Upper lobe of left lung (tissue), 6 donors: ENCODE measurements at regions not wholly inside any gene's neighbourhood (a gene's known extent, or its start where the extent isn't known, plus 50 kb on each side); places are given as distances from the start of the nearest gene placed in this dataset.

Source experiments
- ATAC-seq, 2 donors: fragments of 200-7000 bp; cut with Tn5 transposase; one replicate each; pipeline ENCODE4 v1.9.1; 2022; ENCODE audit warnings: mild to moderate bottlenecking in 2 of 2, moderate library complexity in 2 of 2; ENCODE audit not compliant: low FRiP score in 2 of 2
- DNase-seq, 2 donors: peaks; one replicate each; pipeline ENCODE4 v3.0.0-alpha.2; 2019 to 2020
- H3K27ac ChIP-seq, 4 donors: fragments of 200-600 bp; sonication (generic); one replicate each; pipeline ENCODE4 v1.5.1; 2016 to 2019
- H3K27me3 ChIP-seq, 4 donors: fragments of 200-600 bp; sonication (generic); one replicate each; pipeline ENCODE4 v1.5.1; 2017 to 2019
- H3K36me3 ChIP-seq, 4 donors: fragments of 200-600 bp; sonication (generic); one replicate each; pipeline ENCODE4 v1.5.1; 2016 to 2019
- H3K4me1 ChIP-seq, 4 donors: fragments of 200-600 bp; sonication (generic); one replicate each; pipeline ENCODE4 v1.5.1; 2018 to 2019
- H3K4me3 ChIP-seq, 4 donors: fragments of 200-600 bp; sonication (generic); one replicate each; pipeline ENCODE4 v1.5.1; 2017 to 2019; ENCODE audit warnings: mild to moderate bottlenecking in 2 of 4, moderate library complexity in 1 of 4
- H3K9me3 ChIP-seq, 4 donors: fragments of 200-600 bp; sonication (generic); one replicate each; pipeline ENCODE4 v1.5.1; 2018 to 2019
- CTCF ChIP-seq, 6 experiments: fragments of 450-650 bp in 4 of 6; fragments of 200-600 bp in 2 of 6; sonication (generic) in 2 of 6; IDR thresholded peaks; one replicate each; pipeline ENCODE4 v1.5.1; 2016 to 2019; ENCODE audit warnings: antibody characterized with exemption in 6 of 6
- EP300 ChIP-seq, 4 donors: sonication (generic); formaldehyde crosslinking; IDR thresholded peaks; one replicate each; pipeline ENCODE4 v1.5.1; 2017; ENCODE audit warnings: antibody characterized with exemption in 4 of 4, control low read depth in 2 of 4
- POLR2A ChIP-seq, 4 donors: fragments of 450-650 bp; IDR thresholded peaks; one replicate each; pipeline ENCODE4 v1.5.1; 2016 to 2017; ENCODE audit warnings: antibody characterized with exemption in 4 of 4, mild to moderate bottlenecking in 2 of 4
- POLR2AphosphoS5 ChIP-seq, 2 donors: sonication (generic); formaldehyde crosslinking; IDR thresholded peaks; one replicate each; pipeline ENCODE4 v1.5.1; 2017; ENCODE audit warnings: antibody characterized with exemption in 2 of 2
- WGBS, 2 donors: methylation state at CpG; one replicate each; pipeline ENCODE4 v1.1.5; 2017 to 2018; 5-methylcytosine and 5-hydroxymethylcytosine counted together
- donor health status: DM: no; HTN: no; CAD: no; lungs with moderate emphysema.
- donor health status: DM: no; HTN: yes; CAD: no; lungs with severe emphysema.

DNA sequence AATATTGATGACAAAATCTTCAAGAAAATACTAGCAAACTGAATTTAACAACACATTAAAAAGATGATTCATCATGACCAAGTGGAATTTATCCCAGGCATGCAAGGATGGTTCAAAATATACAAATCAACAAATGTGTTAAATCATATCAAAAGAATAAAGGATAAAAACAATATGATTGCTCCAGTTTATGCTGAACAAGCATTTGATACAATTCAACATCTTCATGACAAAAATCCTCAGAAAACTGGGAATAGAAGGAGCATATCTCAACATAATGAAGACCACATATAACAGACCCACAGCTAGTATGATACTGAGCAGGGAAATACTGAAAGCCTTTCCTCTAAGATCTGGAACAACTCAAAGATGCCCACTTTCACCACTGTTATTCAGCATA lies 352.3 kb downstream of the PYDC2 start:
- Histone ChIP-seq H3K4me1 (no peaks in the 10 kb centered on the region), H3K9me3 (peaks cover 0 to 5% (median 0%) of the 10 kb centered on the region in 4 donors), H3K36me3 (no peaks in the 10 kb centered on the region), H3K27ac (no peak overlapping the region), H3K4me3 (no peak overlapping the region), H3K27me3 (no peaks in the 10 kb centered on the region)
- no peak for ATAC-seq
- TF ChIP-seq POLR2AphosphoS5 (IDR thresholded peaks at IDR 0.05), result no peak
- no peak for TF ChIP-seq CTCF (IDR thresholded peaks at IDR 0.05)
- no peak for TF ChIP-seq EP300 (IDR thresholded peaks at IDR 0.05)
- no peak for TF ChIP-seq POLR2A (IDR thresholded peaks at IDR 0.05)
- DNase-seq, result no peak

GRCh38 chr3:191848818-191849217 lies 387.9 kb downstream of the PYDC2 start:
- Histone ChIP-seq H3K4me1 (no peaks in the 10 kb centered on the region), H3K27me3 (no peaks in the 10 kb centered on the region), H3K27ac (no peak overlapping the region), H3K36me3 (no peaks in the 10 kb centered on the region), H3K9me3 (no peaks in the 10 kb centered on the region), H3K4me3 (no peak overlapping the region)
- no peak for DNase-seq
- ATAC-seq, result no peak
- TF ChIP-seq POLR2AphosphoS5 (IDR thresholded peaks at IDR 0.05) (no peak), POLR2A (IDR thresholded peaks at IDR 0.05) (no peak), CTCF (IDR thresholded peaks at IDR 0.05) (no peak), EP300 (IDR thresholded peaks at IDR 0.05) (no peak)

- 90 to 94% methylated on average over 3 of the region's 3 CpGs for WGBS, 2 donors
These were observed 398.6 kb downstream of the PYDC2 start for GRCh38 chr3:191859531-191859930.

DNA sequence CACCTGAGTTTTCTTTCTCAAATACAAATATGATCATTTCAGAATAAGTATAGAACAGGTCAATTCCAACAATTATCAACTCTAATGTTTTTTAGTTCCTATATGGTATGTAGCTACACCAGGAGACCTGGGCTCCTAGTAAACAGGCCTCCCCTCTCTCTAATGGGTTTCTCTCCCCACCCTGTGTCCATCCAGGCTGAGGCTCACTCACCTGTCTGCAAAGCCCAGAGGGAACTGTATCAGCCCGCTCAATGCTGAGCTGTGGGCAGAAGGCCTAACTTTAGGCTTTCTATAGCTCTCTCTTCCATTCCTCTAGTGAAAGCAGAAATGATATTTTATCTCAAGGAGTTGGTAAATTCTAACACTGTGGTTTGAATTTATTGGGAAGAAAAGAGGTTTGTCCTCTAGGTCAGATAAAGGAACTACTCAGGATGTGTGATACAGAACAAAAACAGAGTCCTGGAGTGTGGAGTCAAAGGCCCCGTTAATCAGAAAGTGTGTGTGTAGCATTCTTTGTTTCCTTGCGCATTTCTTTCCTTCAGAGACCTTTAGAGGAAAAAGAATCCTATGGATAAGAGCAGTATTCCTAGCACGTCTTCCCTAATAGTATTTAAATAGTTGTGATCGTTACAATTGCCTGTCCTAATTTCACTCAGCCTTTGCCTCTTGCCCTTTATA lies 408.9 kb downstream of the PYDC2 start:
- ATAC-seq, result no peak
- Histone ChIP-seq H3K9me3 (no peaks in the 10 kb centered on the region), H3K4me1 (no peaks in the 10 kb centered on the region), H3K27ac (no peak overlapping the region), H3K36me3 (no peaks in the 10 kb centered on the region), H3K4me3 (no peak overlapping the region), H3K27me3 (no peaks in the 10 kb centered on the region)
- TF ChIP-seq EP300 (IDR thresholded peaks at IDR 0.05) (no peak), POLR2AphosphoS5 (IDR thresholded peaks at IDR 0.05) (no peak), CTCF (IDR thresholded peaks at IDR 0.05) (no peak)
- DNase-seq, result no peak
- WGBS, 2 donors, result 63 to 81% methylated on average over 5 of the region's 5 CpGs

More at GRCh38 chr3:191859531-191859930, 398.6 kb downstream of the PYDC2 start:
- no peak overlapping the region for H3K27ac ChIP-seq
- no peak for DNase-seq
- no peaks in the 10 kb centered on the region for H3K36me3 ChIP-seq
- no peaks in the 10 kb centered on the region for H3K27me3 ChIP-seq
- no peak for ATAC-seq
- H3K4me3 ChIP-seq, result no peak overlapping the region
- no peaks in the 10 kb centered on the region for H3K4me1 ChIP-seq
- H3K9me3 ChIP-seq, result no peaks in the 10 kb centered on the region
- TF ChIP-seq CTCF (IDR thresholded peaks at IDR 0.05), result no peak
- no peak for TF ChIP-seq EP300 (IDR thresholded peaks at IDR 0.05)
- no peak for TF ChIP-seq POLR2AphosphoS5 (IDR thresholded peaks at IDR 0.05)
- no peak for TF ChIP-seq POLR2A (IDR thresholded peaks at IDR 0.05)

DNA sequence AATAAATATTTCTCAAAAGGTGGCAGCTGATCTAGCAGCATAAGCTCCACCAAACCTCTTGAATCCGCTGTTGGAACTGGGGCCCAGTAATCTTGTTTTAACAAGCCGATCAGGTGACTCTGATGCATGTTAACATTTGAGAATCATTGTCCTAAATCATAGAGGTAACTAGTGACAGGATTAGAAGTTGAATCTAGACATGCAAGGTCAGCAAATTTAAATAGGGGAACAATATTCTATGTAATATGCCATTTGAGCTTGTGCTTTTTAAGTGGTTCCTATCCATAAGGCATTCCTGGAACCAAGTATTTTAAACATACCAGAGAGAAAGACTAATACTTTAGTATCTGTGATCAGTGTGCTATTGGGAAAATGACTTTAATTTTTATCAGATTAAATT lies 412.8 kb downstream of the PYDC2 start:
- no peak for ATAC-seq

More for the DNA sequence above, 412.8 kb downstream of the PYDC2 start:
- WGBS, 2 donors, result 77 to 84% methylated on average over 2 of the region's 2 CpGs
- H3K27me3 ChIP-seq, result no peaks in the 10 kb centered on the region
- H3K9me3 ChIP-seq, result no peaks in the 10 kb centered on the region
- H3K4me1 ChIP-seq, result no peaks in the 10 kb centered on the region
- no peak for TF ChIP-seq EP300 (IDR thresholded peaks at IDR 0.05)
- no peaks in the 10 kb centered on the region for H3K36me3 ChIP-seq
- no peak overlapping the region for H3K4me3 ChIP-seq
- H3K27ac ChIP-seq, result no peak overlapping the region
- no peak for DNase-seq
